Endothelial cell of umbilical vein (primary cell): ENCODE measurements at regions not wholly inside any gene's neighbourhood (a gene's known extent, or its start where the extent isn't known, plus 50 kb on each side); places are given as distances from the start of the nearest gene placed in this dataset.

Source experiments
- BruUV-seq: library from RNA; stranded (reverse); fragments of 400-500 nt; replicated peaks from 2 replicates; lab custom pipeline; 2021; lab: Mats Ljungman, UMichigan
- CTCF ChIA-PET: fragments of 300-600, 350-600 bp; sonication (Branson Sonifier 250); formaldehyde crosslinking; loops from one replicate; lab custom pipeline; 2021; ENCODE audit warnings: antibody characterized with exemption, inconsistent platforms; lab: Charles Lee
- POLR2A ChIA-PET: fragments of 300-600, 350-600 bp; sonication (Branson Sonifier 250); formaldehyde crosslinking; loops from one replicate; lab custom pipeline; 2021; ENCODE audit warnings: antibody characterized with exemption, inconsistent platforms; lab: Charles Lee
- DNase-seq: peaks from one replicate; pipeline ENCODE4 v3.0.0-alpha.2; 2011; ENCODE audit warnings: low read depth, low spot score
- FAIRE-seq: peaks from 2 replicates; lab custom pipeline; 2011; peaks lifted over from hg19 to GRCh38; lab: Jason Lieb, UNC
- H2AFZ ChIP-seq: 2 replicates; pipeline ENCODE4 v1.6.0; 2012; ENCODE audit warnings: low read depth, low read length, control low read depth, inconsistent platforms
- H3K27ac ChIP-seq: 2 replicates; pipeline ENCODE4 v1.5.1; 2011; ENCODE audit warnings: low read depth, mild to moderate bottlenecking, control low read depth, low read length, moderate library complexity; ENCODE audit not compliant: insufficient read depth
- H3K27me3 ChIP-seq, 2 experiments: 2 replicates each; pipeline versions ENCODE4 v1.6.0 to v1.6.1; 2011; ENCODE audit warnings: low read length in 2 of 2, mixed read lengths in 1 of 2; ENCODE audit not compliant: control insufficient read depth in 2 of 2, insufficient read depth in 2 of 2
- H3K36me3 ChIP-seq, 2 experiments: 2 replicates in 1 of 2; 3 replicates in 1 of 2; pipeline ENCODE4 v1.5.1; 2011; ENCODE audit warnings: low read length in 2 of 2, mild to moderate bottlenecking in 1 of 2, moderate library complexity in 1 of 2; ENCODE audit not compliant: control insufficient read depth in 2 of 2, insufficient read depth in 2 of 2; ENCODE audit errors: extremely low read depth in 1 of 2
- H3K4me1 ChIP-seq: 3 replicates; pipeline ENCODE4 v1.5.1; 2011; ENCODE audit warnings: mild to moderate bottlenecking, low read length; ENCODE audit not compliant: control insufficient read depth, insufficient read depth; ENCODE audit errors: extremely low read depth
- H3K4me2 ChIP-seq: 2 replicates; pipeline ENCODE4 v1.6.1; 2011; ENCODE audit warnings: low read length, control low read depth, mixed read lengths; ENCODE audit not compliant: insufficient read depth
- H3K4me3 ChIP-seq, 3 experiments: fragments of 200-600 bp in 1 of 3; sonication (generic), shearing (Covaris generic) in 1 of 3; replicated peaks in 1 of 3; 2 replicates each; pipeline ENCODE4 v1.5.1; 2011 to 2016; ENCODE audit warnings: control low read depth in 3 of 3, low read length in 3 of 3, mild to moderate bottlenecking in 2 of 3, inconsistent platforms in 1 of 3, low read depth in 1 of 3, moderate library complexity in 1 of 3; ENCODE audit not compliant: insufficient read depth in 1 of 3
- H3K79me2 ChIP-seq: 2 replicates; pipeline ENCODE4 v1.6.0; 2012; ENCODE audit warnings: low read length, inconsistent platforms; ENCODE audit not compliant: control insufficient read depth, insufficient read depth
- H3K9ac ChIP-seq: replicated peaks from 2 replicates; pipeline ENCODE3; 2011; ENCODE audit warnings: low read length, control low read depth; ENCODE audit not compliant: insufficient read depth; ENCODE audit errors: extremely low read depth
- H3K9me1 ChIP-seq: replicated peaks from 3 replicates; pipeline ENCODE4 v1.6.0; 2011; ENCODE audit warnings: mild to moderate bottlenecking, low read length; ENCODE audit not compliant: control insufficient read depth, insufficient read depth; ENCODE audit errors: extremely low read depth
- H3K9me3 ChIP-seq: replicated peaks from 2 replicates; pipeline ENCODE4 v1.5.1; 2012; ENCODE audit warnings: low read length, inconsistent platforms; ENCODE audit not compliant: control insufficient read depth, insufficient read depth
- H4K20me1 ChIP-seq: replicated peaks from 2 replicates; pipeline ENCODE3; 2011; ENCODE audit warnings: mild to moderate bottlenecking, low read length; ENCODE audit not compliant: control insufficient read depth, insufficient read depth; ENCODE audit errors: extremely low read depth
- EZH2 ChIP-seq: IDR thresholded peaks from 2 replicates; pipeline ENCODE4 v1.6.1; 2012; ENCODE audit warnings: borderline replicate concordance, low read depth, mild to moderate bottlenecking, moderate library complexity, low read length, inconsistent platforms; ENCODE audit not compliant: severe bottlenecking
- FOS ChIP-seq: IDR thresholded peaks from 2 replicates; pipeline ENCODE4 v1.6.1; 2011; ENCODE audit warnings: mild to moderate bottlenecking, low read length, moderate library complexity, borderline replicate concordance; ENCODE audit not compliant: insufficient read depth
- GATA2 ChIP-seq: IDR thresholded peaks from 2 replicates; pipeline ENCODE4 v1.7.0; 2011; ENCODE audit warnings: low read depth, mild to moderate bottlenecking, moderate library complexity, mixed read lengths, low read length; ENCODE audit not compliant: insufficient read length, insufficient read depth
- JUN ChIP-seq: IDR thresholded peaks from 2 replicates; pipeline ENCODE4 v1.6.1; 2011; ENCODE audit warnings: borderline replicate concordance, low read depth; ENCODE audit not compliant: insufficient read length, insufficient read depth
- MYC ChIP-seq: IDR thresholded peaks from one replicate; pipeline ENCODE4 v1.6.1; 2011; ENCODE audit warnings: mild to moderate bottlenecking, low read depth, low read length
- POLR2A ChIP-seq: IDR thresholded peaks from 2 replicates; pipeline ENCODE4 v1.6.1; 2012; ENCODE audit warnings: low read depth, mild to moderate bottlenecking, control low read depth, low read length
- POLR2AphosphoS5 ChIP-seq: IDR thresholded peaks from 2 replicates; pipeline ENCODE4 v1.6.1; 2012; ENCODE audit warnings: low read depth, mild to moderate bottlenecking, control low read depth, low read length, moderate library complexity; ENCODE audit not compliant: insufficient read depth
- dilution Hi-C: fragments of 300-500 bp; cut with MboI; formaldehyde crosslinking; loops from one replicate; pipeline ENCODE4 v1.15.0; 2019; ENCODE audit warnings: low sequenced_read_pairs; ENCODE audit not compliant: extremely low pct_ligation_motif_present
- intact Hi-C: fragments of 100-400 bp; cut with micrococcal nuclease; formaldehyde crosslinking; loops from one replicate; pipeline ENCODE4 v1.10.0; 2022
- TF ChIP-seq, protein P1 (sequence below), 2 donors: IDR thresholded peaks; 1 replicate in 1 of 2; 2 replicates in 1 of 2; pipeline ENCODE4 v1.5.1; 2011; ENCODE audit warnings: low read length in 2 of 2, mild to moderate bottlenecking in 2 of 2, moderate library complexity in 2 of 2, control low read depth in 1 of 2, inconsistent platforms in 1 of 2, low read depth in 1 of 2; ENCODE audit not compliant: insufficient read depth in 1 of 2; ENCODE audit errors: extremely low read depth in 1 of 2
- TF ChIP-seq, protein P2 (sequence below): IDR thresholded peaks from 2 replicates; pipeline ENCODE4 v1.6.1; 2011; ENCODE audit not compliant: insufficient read depth, insufficient read length

DNA sequence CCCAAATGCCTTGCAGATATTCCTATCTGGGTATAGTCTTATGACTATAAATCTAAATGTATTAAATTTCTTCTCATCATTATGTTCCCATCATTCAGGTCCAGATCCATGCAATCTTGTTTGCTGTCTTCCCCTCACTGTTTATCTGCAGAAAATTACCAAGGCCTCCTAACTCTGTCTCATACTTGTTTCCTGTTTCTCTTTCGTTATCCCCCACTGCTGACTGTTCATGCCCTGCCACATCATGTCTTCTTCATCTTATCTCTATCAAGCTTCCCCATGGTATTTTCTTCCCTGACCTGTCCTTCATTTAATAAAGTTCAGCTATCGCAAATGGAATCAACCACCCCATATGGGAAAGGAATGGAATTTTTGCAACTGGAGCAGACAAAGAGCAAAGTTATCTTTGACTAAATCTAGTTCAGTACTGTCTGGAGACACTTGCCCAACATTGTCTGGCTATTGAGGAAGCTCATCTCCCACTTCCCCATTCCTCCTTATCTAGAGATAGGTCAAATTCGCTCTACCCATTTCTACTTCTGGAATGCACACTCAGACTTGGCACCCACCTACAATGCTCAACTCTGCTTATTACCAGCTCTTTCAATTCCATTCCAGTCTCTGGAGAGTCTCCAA is 1358.1 kb downstream of the EFNB2 start:
- CTCF ChIA-PET = no interaction called here
- intact Hi-C loops (no loop called here), dilution Hi-C loops (no loop called here)

DNA sequence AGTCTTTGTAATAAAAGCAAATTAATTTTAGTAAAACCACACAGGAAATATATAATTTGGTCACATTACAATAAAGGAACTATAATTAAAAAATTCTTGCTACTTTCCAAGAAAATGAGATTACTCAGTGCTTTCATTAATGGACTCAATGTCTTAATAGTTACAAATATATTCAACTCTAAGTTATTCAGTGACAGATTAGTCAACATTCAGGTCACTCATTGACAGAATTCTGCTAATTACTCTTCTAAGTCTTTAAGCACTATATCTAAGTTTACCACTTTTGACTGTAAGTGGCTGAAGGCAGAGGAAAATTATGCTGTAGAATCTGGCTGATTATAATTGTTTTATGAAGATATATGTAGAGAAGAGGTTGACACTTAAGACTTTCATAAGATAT is 1365.0 kb downstream of the EFNB2 start:
- H3K9me1 ChIP-seq = no peaks in the 10 kb centered on the region
- H3K4me2 ChIP-seq = no peak overlapping the region
- intact Hi-C loops = no loop called here
- DNase-seq (no peak), FAIRE-seq (no peak)
- no peaks in the 10 kb centered on the region for H3K4me1 ChIP-seq
- no peaks in the 10 kb centered on the region for H3K9me3 ChIP-seq
- no peaks in the 10 kb centered on the region for H3K79me2 ChIP-seq
- POLR2A ChIA-PET = no interaction called here
- H3K27me3 ChIP-seq = no peaks in the 10 kb centered on the region
- BruUV-seq = no TSS peak
- TF ChIP-seq EZH2 (no peak), GATA2 (no peak), POLR2A (no peak), MYC (no peak), FOS (no peak), JUN (no peak), POLR2AphosphoS5 (no peak)
- TF ChIP-seq, protein P1, sequence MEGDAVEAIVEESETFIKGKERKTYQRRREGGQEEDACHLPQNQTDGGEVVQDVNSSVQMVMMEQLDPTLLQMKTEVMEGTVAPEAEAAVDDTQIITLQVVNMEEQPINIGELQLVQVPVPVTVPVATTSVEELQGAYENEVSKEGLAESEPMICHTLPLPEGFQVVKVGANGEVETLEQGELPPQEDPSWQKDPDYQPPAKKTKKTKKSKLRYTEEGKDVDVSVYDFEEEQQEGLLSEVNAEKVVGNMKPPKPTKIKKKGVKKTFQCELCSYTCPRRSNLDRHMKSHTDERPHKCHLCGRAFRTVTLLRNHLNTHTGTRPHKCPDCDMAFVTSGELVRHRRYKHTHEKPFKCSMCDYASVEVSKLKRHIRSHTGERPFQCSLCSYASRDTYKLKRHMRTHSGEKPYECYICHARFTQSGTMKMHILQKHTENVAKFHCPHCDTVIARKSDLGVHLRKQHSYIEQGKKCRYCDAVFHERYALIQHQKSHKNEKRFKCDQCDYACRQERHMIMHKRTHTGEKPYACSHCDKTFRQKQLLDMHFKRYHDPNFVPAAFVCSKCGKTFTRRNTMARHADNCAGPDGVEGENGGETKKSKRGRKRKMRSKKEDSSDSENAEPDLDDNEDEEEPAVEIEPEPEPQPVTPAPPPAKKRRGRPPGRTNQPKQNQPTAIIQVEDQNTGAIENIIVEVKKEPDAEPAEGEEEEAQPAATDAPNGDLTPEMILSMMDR (IDR thresholded peaks at IDR 0.05; ENCODE audit: extremely low read depth in 1 of 2, insufficient read depth in 1 of 2, low read depth in 1 of 2, low read length in 2 of 2) = no peak
- TF ChIP-seq, protein P2, sequence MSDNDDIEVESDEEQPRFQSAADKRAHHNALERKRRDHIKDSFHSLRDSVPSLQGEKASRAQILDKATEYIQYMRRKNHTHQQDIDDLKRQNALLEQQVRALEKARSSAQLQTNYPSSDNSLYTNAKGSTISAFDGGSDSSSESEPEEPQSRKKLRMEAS = no peak
- no peak overlapping the region for H3K4me3 ChIP-seq
- no peak overlapping the region for H3K27ac ChIP-seq
- no peak overlapping the region for H2AFZ ChIP-seq
- CTCF ChIA-PET = interaction anchor here (0.6 kb wide), 1 partner anchor 28 kb away, joined by 3 read pairs; no protein-coding TSS in a partner anchor
- no peak overlapping the region for H3K9ac ChIP-seq
- no peaks in the 10 kb centered on the region for H4K20me1 ChIP-seq
- no peaks in the 10 kb centered on the region for H3K36me3 ChIP-seq
- dilution Hi-C loops = no loop called here

More for the DNA sequence above, 1358.1 kb downstream of the EFNB2 start:
- H3K36me3 ChIP-seq = no peaks in the 10 kb centered on the region
- no peak overlapping the region for H3K9ac ChIP-seq
- H3K27ac ChIP-seq = no peak overlapping the region
- H2AFZ ChIP-seq = no peak overlapping the region
- TF ChIP-seq, protein P2 = no peak
- TF ChIP-seq POLR2AphosphoS5 (no peak), JUN (no peak)
- TF ChIP-seq, protein P1 (IDR thresholded peaks at IDR 0.05; ENCODE audit: extremely low read depth in 1 of 2, insufficient read depth in 1 of 2, low read depth in 1 of 2, low read length in 2 of 2) = no peak
- BruUV-seq = no TSS peak
- H3K4me1 ChIP-seq = no peaks in the 10 kb centered on the region
- FAIRE-seq (no peak), DNase-seq (no peak)
- H3K4me2 ChIP-seq = no peak overlapping the region
- no peaks in the 10 kb centered on the region for H4K20me1 ChIP-seq
- H3K9me1 ChIP-seq = no peaks in the 10 kb centered on the region
- H3K79me2 ChIP-seq = no peaks in the 10 kb centered on the region
- H3K9me3 ChIP-seq = no peaks in the 10 kb centered on the region
- POLR2A ChIA-PET = no interaction called here
- H3K27me3 ChIP-seq = no peaks in the 10 kb centered on the region
- no peak overlapping the region for H3K4me3 ChIP-seq
